ENCODE measurements at regions not wholly inside any gene's neighbourhood (a gene's known extent, or its start where the extent isn't known, plus 50 kb on each side); places are given as distances from the start of the nearest gene placed in this dataset.

DNA sequence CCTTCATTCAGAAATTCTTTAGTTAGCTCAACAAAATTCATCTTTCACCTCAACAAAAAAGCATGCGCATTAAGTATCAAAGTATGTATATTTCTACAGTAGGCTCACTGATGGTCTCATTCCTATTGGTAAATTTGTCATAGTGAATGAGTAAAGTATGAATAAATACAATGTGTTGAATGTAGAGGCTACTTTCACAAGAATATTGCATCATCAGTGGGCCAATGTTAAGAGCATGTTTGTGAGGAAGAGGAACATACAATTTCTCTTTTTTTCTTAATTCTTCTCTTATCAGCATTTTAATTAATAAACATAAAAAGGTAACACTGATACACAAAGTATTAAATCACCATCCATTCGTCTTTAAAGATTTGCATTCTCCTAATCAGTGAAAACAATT lies 505.1 kb downstream of the CETN3 start:
- TF ChIP-seq, protein P1, sequence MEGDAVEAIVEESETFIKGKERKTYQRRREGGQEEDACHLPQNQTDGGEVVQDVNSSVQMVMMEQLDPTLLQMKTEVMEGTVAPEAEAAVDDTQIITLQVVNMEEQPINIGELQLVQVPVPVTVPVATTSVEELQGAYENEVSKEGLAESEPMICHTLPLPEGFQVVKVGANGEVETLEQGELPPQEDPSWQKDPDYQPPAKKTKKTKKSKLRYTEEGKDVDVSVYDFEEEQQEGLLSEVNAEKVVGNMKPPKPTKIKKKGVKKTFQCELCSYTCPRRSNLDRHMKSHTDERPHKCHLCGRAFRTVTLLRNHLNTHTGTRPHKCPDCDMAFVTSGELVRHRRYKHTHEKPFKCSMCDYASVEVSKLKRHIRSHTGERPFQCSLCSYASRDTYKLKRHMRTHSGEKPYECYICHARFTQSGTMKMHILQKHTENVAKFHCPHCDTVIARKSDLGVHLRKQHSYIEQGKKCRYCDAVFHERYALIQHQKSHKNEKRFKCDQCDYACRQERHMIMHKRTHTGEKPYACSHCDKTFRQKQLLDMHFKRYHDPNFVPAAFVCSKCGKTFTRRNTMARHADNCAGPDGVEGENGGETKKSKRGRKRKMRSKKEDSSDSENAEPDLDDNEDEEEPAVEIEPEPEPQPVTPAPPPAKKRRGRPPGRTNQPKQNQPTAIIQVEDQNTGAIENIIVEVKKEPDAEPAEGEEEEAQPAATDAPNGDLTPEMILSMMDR (IDR thresholded peaks at IDR 0.05; ENCODE audit: poor library complexity, severe bottlenecking) = no peak
- TF ChIP-seq EP300 (conservative IDR thresholded peaks at IDR 0.05; ENCODE audit: poor library complexity, severe bottlenecking) (no peak), TAF1 (IDR thresholded peaks at IDR 0.05; ENCODE audit: low read depth) (no peak), EZH2 (IDR thresholded peaks at IDR 0.05; ENCODE audit: borderline replicate concordance, insufficient read depth, low read length, poor library complexity, severe bottlenecking) (no peak), SMC3 (conservative IDR thresholded peaks at IDR 0.05; ENCODE audit: poor library complexity) (no peak), POLR2AphosphoS5 (IDR thresholded peaks at IDR 0.05) (no peak)
- TF ChIP-seq, protein P2, sequence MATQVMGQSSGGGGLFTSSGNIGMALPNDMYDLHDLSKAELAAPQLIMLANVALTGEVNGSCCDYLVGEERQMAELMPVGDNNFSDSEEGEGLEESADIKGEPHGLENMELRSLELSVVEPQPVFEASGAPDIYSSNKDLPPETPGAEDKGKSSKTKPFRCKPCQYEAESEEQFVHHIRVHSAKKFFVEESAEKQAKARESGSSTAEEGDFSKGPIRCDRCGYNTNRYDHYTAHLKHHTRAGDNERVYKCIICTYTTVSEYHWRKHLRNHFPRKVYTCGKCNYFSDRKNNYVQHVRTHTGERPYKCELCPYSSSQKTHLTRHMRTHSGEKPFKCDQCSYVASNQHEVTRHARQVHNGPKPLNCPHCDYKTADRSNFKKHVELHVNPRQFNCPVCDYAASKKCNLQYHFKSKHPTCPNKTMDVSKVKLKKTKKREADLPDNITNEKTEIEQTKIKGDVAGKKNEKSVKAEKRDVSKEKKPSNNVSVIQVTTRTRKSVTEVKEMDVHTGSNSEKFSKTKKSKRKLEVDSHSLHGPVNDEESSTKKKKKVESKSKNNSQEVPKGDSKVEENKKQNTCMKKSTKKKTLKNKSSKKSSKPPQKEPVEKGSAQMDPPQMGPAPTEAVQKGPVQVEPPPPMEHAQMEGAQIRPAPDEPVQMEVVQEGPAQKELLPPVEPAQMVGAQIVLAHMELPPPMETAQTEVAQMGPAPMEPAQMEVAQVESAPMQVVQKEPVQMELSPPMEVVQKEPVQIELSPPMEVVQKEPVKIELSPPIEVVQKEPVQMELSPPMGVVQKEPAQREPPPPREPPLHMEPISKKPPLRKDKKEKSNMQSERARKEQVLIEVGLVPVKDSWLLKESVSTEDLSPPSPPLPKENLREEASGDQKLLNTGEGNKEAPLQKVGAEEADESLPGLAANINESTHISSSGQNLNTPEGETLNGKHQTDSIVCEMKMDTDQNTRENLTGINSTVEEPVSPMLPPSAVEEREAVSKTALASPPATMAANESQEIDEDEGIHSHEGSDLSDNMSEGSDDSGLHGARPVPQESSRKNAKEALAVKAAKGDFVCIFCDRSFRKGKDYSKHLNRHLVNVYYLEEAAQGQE (IDR thresholded peaks at IDR 0.05; ENCODE audit: borderline replicate concordance) = no peak

All from neural cell (in vitro differentiated cells).